ENCODE measurements at regions not wholly inside any gene's neighbourhood (a gene's known extent, or its start where the extent isn't known, plus 50 kb on each side); places are given as distances from the start of the nearest gene placed in this dataset.

- ChIA-PET CTCF (no interaction called here), POLR2A (no interaction called here)
- no peak overlapping the region for H3K27ac ChIP-seq (ENCODE audit: insufficient read depth, low read depth, low read length)
- H4K20me1 ChIP-seq (replicated peaks; ENCODE audit: control insufficient read depth, extremely low read depth, insufficient read depth, low read length) = no peaks in the 10 kb centered on the region
- no peak overlapping the region for H3K9ac ChIP-seq (replicated peaks; ENCODE audit: extremely low read depth, insufficient read depth, low read length)
- H3K4me2 ChIP-seq (ENCODE audit: insufficient read depth, low read length) = no peak overlapping the region
- H3K9me3 ChIP-seq (replicated peaks; ENCODE audit: control insufficient read depth, insufficient read depth, low read length) = no peaks in the 10 kb centered on the region
- intact Hi-C loops (cut with micrococcal nuclease) (no loop called here), dilution Hi-C loops (cut with MboI; ENCODE audit: extremely low pct_ligation_motif_present, low sequenced_read_pairs) (no loop called here)
- no peak overlapping the region for H3K4me3 ChIP-seq (replicated peaks in 1 of 3; ENCODE audit: insufficient read depth in 1 of 3, low read depth in 1 of 3, low read length in 3 of 3)
- no TSS peak for BruUV-seq (replicated peaks)
- H3K4me1 ChIP-seq (ENCODE audit: control insufficient read depth, extremely low read depth, insufficient read depth, low read length) = no peaks in the 10 kb centered on the region
- TF ChIP-seq JUN (IDR thresholded peaks at IDR 0.05; ENCODE audit: borderline replicate concordance, insufficient read depth, insufficient read length, low read depth) (no peak), POLR2A (IDR thresholded peaks at IDR 0.05; ENCODE audit: low read depth, low read length) (no peak), EZH2 (IDR thresholded peaks at IDR 0.05; ENCODE audit: borderline replicate concordance, low read depth, low read length, severe bottlenecking) (no peak), MAX (IDR thresholded peaks at IDR 0.05; ENCODE audit: insufficient read depth, insufficient read length) (no peak), MYC (IDR thresholded peaks at IDR 0.05; ENCODE audit: low read depth, low read length) (no peak), POLR2AphosphoS5 (IDR thresholded peaks at IDR 0.05; ENCODE audit: insufficient read depth, low read depth, low read length) (no peak), FOS (IDR thresholded peaks at IDR 0.05; ENCODE audit: borderline replicate concordance, insufficient read depth, low read length) (no peak), GATA2 (IDR thresholded peaks at IDR 0.05; ENCODE audit: insufficient read depth, insufficient read length, low read depth, low read length) (no peak)
- TF ChIP-seq, protein P1, sequence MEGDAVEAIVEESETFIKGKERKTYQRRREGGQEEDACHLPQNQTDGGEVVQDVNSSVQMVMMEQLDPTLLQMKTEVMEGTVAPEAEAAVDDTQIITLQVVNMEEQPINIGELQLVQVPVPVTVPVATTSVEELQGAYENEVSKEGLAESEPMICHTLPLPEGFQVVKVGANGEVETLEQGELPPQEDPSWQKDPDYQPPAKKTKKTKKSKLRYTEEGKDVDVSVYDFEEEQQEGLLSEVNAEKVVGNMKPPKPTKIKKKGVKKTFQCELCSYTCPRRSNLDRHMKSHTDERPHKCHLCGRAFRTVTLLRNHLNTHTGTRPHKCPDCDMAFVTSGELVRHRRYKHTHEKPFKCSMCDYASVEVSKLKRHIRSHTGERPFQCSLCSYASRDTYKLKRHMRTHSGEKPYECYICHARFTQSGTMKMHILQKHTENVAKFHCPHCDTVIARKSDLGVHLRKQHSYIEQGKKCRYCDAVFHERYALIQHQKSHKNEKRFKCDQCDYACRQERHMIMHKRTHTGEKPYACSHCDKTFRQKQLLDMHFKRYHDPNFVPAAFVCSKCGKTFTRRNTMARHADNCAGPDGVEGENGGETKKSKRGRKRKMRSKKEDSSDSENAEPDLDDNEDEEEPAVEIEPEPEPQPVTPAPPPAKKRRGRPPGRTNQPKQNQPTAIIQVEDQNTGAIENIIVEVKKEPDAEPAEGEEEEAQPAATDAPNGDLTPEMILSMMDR (IDR thresholded peaks at IDR 0.05; ENCODE audit: extremely low read depth in 1 of 2, insufficient read depth in 1 of 2, low read depth in 1 of 2, low read length in 2 of 2) = no peak
- FAIRE-seq (no peak), DNase-seq (ENCODE audit: low read depth, low spot score) (no peak)
- H2AFZ ChIP-seq (ENCODE audit: low read depth, low read length) = no peak overlapping the region
- no peaks in the 10 kb centered on the region for H3K27me3 ChIP-seq (ENCODE audit: control insufficient read depth in 2 of 2, insufficient read depth in 2 of 2, low read length in 2 of 2)
- no peaks in the 10 kb centered on the region for H3K79me2 ChIP-seq (ENCODE audit: control insufficient read depth, insufficient read depth, low read length)
- no peaks in the 10 kb centered on the region for H3K36me3 ChIP-seq (ENCODE audit: control insufficient read depth in 2 of 2, extremely low read depth in 1 of 2, insufficient read depth in 2 of 2, low read length in 2 of 2)
- no peaks in the 10 kb centered on the region for H3K9me1 ChIP-seq (replicated peaks; ENCODE audit: control insufficient read depth, extremely low read depth, insufficient read depth, low read length)
Measured at GRCh38 chr20:59434960-59435359, 134.5 kb downstream of the EDN3 start.

All from endothelial cell of umbilical vein (primary cell).